Natural killer cell (primary cell): ENCODE measurements at regions not wholly inside any gene's neighbourhood (a gene's known extent, or its start where the extent isn't known, plus 50 kb on each side); places are given as distances from the start of the nearest gene placed in this dataset.

Experiments used
- ATAC-seq, 3 donors: fragments of 150-1000 bp in 2 of 3; fragments of 200-7000 bp in 1 of 3; cut with Tn5 transposase; 1 replicate in 1 of 3; 2 replicates in 2 of 3; pipeline ENCODE4 v1.10.0; 2021; ENCODE audit warnings: mild to moderate bottlenecking in 2 of 3, moderate library complexity in 2 of 3
- DNase-seq, 2 donors: peaks; one replicate each; pipeline versions ENCODE4 v3.0.0 to v3.0.0-alpha.2; 2013 to 2021; ENCODE audit warnings: mixed read lengths in 1 of 2
- H3K27ac ChIP-seq: one replicate; pipeline ENCODE4 v1.5.1; 2013; ENCODE audit warnings: mild to moderate bottlenecking, low read length
- H3K27me3 ChIP-seq: one replicate; pipeline ENCODE4 v1.6.1; 2013; ENCODE audit warnings: low read length; ENCODE audit not compliant: control insufficient read depth, insufficient read depth
- H3K36me3 ChIP-seq: one replicate; pipeline ENCODE4 v1.6.1; 2013; ENCODE audit warnings: low read length; ENCODE audit not compliant: control insufficient read depth, insufficient read depth
- H3K4me1 ChIP-seq: one replicate; pipeline ENCODE4 v1.6.1; 2013; ENCODE audit warnings: low read length; ENCODE audit not compliant: control insufficient read depth, insufficient read depth
- H3K4me3 ChIP-seq: one replicate; pipeline ENCODE4 v1.5.1; 2013; ENCODE audit warnings: low read length
- H3K9me3 ChIP-seq: one replicate; pipeline ENCODE4 v1.6.1; 2013; ENCODE audit warnings: low read length; ENCODE audit not compliant: control insufficient read depth, insufficient read depth
- H3K27ac Mint-ChIP-seq, 2 donors: one replicate each; pipeline ENCODE4 v1.8.0; 2022; ENCODE audit warnings: mild to moderate bottlenecking in 2 of 2, mixed read lengths in 2 of 2, moderate library complexity in 1 of 2
- H3K27me3 Mint-ChIP-seq, 2 donors: one replicate each; pipeline ENCODE4 v1.8.0; 2022; ENCODE audit warnings: low read depth in 2 of 2, mixed read lengths in 2 of 2
- H3K36me3 Mint-ChIP-seq: one replicate; pipeline ENCODE4 v1.8.0; 2022; ENCODE audit warnings: mixed read lengths
- H3K4me1 Mint-ChIP-seq, 2 donors: one replicate each; pipeline ENCODE4 v1.8.0; 2022; ENCODE audit warnings: mixed read lengths in 2 of 2
- H3K4me3 Mint-ChIP-seq: one replicate; pipeline ENCODE4 v1.8.0; 2022; ENCODE audit warnings: mild to moderate bottlenecking, moderate library complexity, mixed read lengths
- H3K9me3 Mint-ChIP-seq, 2 donors: one replicate each; pipeline ENCODE4 v1.8.0; 2022; ENCODE audit warnings: mixed read lengths in 2 of 2
- CTCF ChIP-seq: fragments of 200-600 bp; IDR thresholded peaks from one replicate; pipeline ENCODE4 v1.8.0; 2022; ENCODE audit warnings: antibody characterized with exemption
- WGBS: methylation state at CpG from one replicate; pipeline ENCODE4 v1.1.7; 2013; ENCODE audit warnings: missing lambda C conversion rate; ENCODE audit not compliant: insufficient coverage; 5-methylcytosine and 5-hydroxymethylcytosine counted together
- intact Hi-C: fragments of 100-400 bp; cut with micrococcal nuclease; formaldehyde crosslinking; loops from one replicate; pipeline ENCODE4 v1.14.2; 2022

- WGBS: 96% methylated on average over 44 of the region's 44 CpGs
- no peaks in the 10 kb centered on the region for H3K36me3 Mint-ChIP-seq
- no peaks in the 10 kb centered on the region for H3K4me1 Mint-ChIP-seq
- H3K27ac Mint-ChIP-seq: no peak overlapping the region
- Histone ChIP-seq H3K4me3 (no peak overlapping the region), H3K4me1 (no peaks in the 10 kb centered on the region), H3K36me3 (no peaks in the 10 kb centered on the region), H3K9me3 (no peaks in the 10 kb centered on the region), H3K27ac (no peak overlapping the region), H3K27me3 (no peaks in the 10 kb centered on the region)
- no peaks in the 10 kb centered on the region for H3K9me3 Mint-ChIP-seq
- H3K27me3 Mint-ChIP-seq: no peaks in the 10 kb centered on the region
- intact Hi-C loops: no loop called here
- DNase-seq: no peak
- no peak overlapping the region for H3K4me3 Mint-ChIP-seq
- no peak for ATAC-seq
- TF ChIP-seq CTCF: no peak
Observed at GRCh38 chr15:97224191-97224641, 736.3 kb upstream of the ARRDC4 start.

- Mint-ChIP-seq H3K4me3 (no peak overlapping the region), H3K36me3 (no peaks in the 10 kb centered on the region), H3K9me3 (no peaks in the 10 kb centered on the region), H3K27me3 (peaks cover 0 to 2% of the 10 kb centered on the region in 2 donors), H3K4me1 (no peaks in the 10 kb centered on the region), H3K27ac (no peak overlapping the region)
- WGBS: 25% methylated on average over 5 of the region's 9 CpGs
- TF ChIP-seq CTCF: peak; percentile 56
- Histone ChIP-seq H3K27me3 (no peaks in the 10 kb centered on the region), H3K4me3 (no peak overlapping the region), H3K36me3 (no peaks in the 10 kb centered on the region), H3K27ac (no peak overlapping the region), H3K9me3 (no peaks in the 10 kb centered on the region), H3K4me1 (no peaks in the 10 kb centered on the region)
- no peak for ATAC-seq
- DNase-seq: peak; percentile 15 to 42
- intact Hi-C loops: loop anchor here (1.0 kb wide), 1 partner anchor 1976 kb away; no protein-coding TSS in a partner anchor
Observed at GRCh38 chr15:97234851-97235610, 725.5 kb upstream of the ARRDC4 start.

- no peak overlapping the region for H3K4me3 ChIP-seq
- no peak for TF ChIP-seq CTCF
- H3K4me1 ChIP-seq: no peaks in the 10 kb centered on the region
- H3K36me3 ChIP-seq: no peaks in the 10 kb centered on the region
- Mint-ChIP-seq H3K4me1 (no peaks in the 10 kb centered on the region), H3K4me3 (no peak overlapping the region), H3K36me3 (no peaks in the 10 kb centered on the region), H3K9me3 (no peaks in the 10 kb centered on the region), H3K27me3 (peaks cover 0 to 2% of the 10 kb centered on the region in 2 donors), H3K27ac (no peak overlapping the region)
- 38% methylated on average over 5 of the region's 7 CpGs for WGBS
- no peak for DNase-seq
- H3K9me3 ChIP-seq: no peaks in the 10 kb centered on the region
- no peaks in the 10 kb centered on the region for H3K27me3 ChIP-seq
- intact Hi-C loops: loop anchor here (1.0 kb wide), 1 partner anchor 1976 kb away; no protein-coding TSS in a partner anchor
- no peak overlapping the region for H3K27ac ChIP-seq
- ATAC-seq: no peak
Observed at GRCh38 chr15:97235611-97235985, 724.9 kb upstream of the ARRDC4 start.

- Mint-ChIP-seq H3K4me1 (no peaks in the 10 kb centered on the region), H3K36me3 (no peaks in the 10 kb centered on the region), H3K9me3 (no peaks in the 10 kb centered on the region), H3K27ac (no peak overlapping the region), H3K4me3 (no peak overlapping the region), H3K27me3 (peaks cover 0 to 2% of the 10 kb centered on the region in 2 donors)
- DNase-seq (no peak), ATAC-seq (no peak)
- Histone ChIP-seq H3K9me3 (no peaks in the 10 kb centered on the region), H3K4me1 (no peaks in the 10 kb centered on the region), H3K27me3 (no peaks in the 10 kb centered on the region), H3K36me3 (no peaks in the 10 kb centered on the region), H3K27ac (no peak overlapping the region), H3K4me3 (no peak overlapping the region)
- intact Hi-C loops: no loop called here
- WGBS: 62% methylated on average over 3 of the region's 5 CpGs
- TF ChIP-seq CTCF: no peak
Observed at GRCh38 chr15:97236140-97236539, 724.4 kb upstream of the ARRDC4 start.
